ENCODE measurements at regions not wholly inside any gene's neighbourhood (a gene's known extent, or its start where the extent isn't known, plus 50 kb on each side); places are given as distances from the start of the nearest gene placed in this dataset.

GRCh38 chr15:61483599-61483998 lies 254.5 kb upstream of the RORA start (continued):
- TF ChIP-seq BCLAF1 (IDR thresholded peaks at IDR 0.05) (no peak), NR2C1 (IDR thresholded peaks at IDR 0.05) (no peak), CTCF (IDR thresholded peaks at IDR 0.05 in 2 of 3, conservative IDR thresholded peaks at IDR 0.05 in 1 of 3; ENCODE audit: control insufficient read depth in 2 of 3, extremely low read depth in 1 of 3, insufficient read depth in 1 of 3, low read depth in 3 of 3, low read length in 3 of 3) (no peak)

GRCh38 chr15:61481886-61482285 lies 252.8 kb upstream of the RORA start:
- ChIA-PET SMC1A (ENCODE audit: uncharacterized antibody, unreplicated experiment) (no interaction called here), POLR2A (no interaction called here), RAD21 (ENCODE audit: unreplicated experiment) (no interaction called here), CTCF (no interaction called here)
- H3K36me3 ChIP-seq (ENCODE audit: control insufficient read depth in 2 of 2, insufficient read depth in 2 of 2, low read length in 1 of 2), result no peaks in the 10 kb centered on the region
- no peak for TF ChIP-seq SMARCA5 (IDR thresholded peaks at IDR 0.05)
- TF ChIP-seq IRF3 (IDR thresholded peaks at IDR 0.05), result no peak
- TF ChIP-seq SPI1 (IDR thresholded peaks at IDR 0.05; ENCODE audit: borderline replicate concordance, insufficient read depth, low read depth, low read length), result no peak
- no peak for TF ChIP-seq NFXL1 (IDR thresholded peaks at IDR 0.05; ENCODE audit: borderline replicate concordance)
- no peak for TF ChIP-seq HSF1 (IDR thresholded peaks at IDR 0.05; ENCODE audit: low read depth, low read length)
- in situ Hi-C loops (cut with MboI), result no loop called here
- no peaks in the 10 kb centered on the region for H3K4me1 ChIP-seq (ENCODE audit: control insufficient read depth, insufficient read depth, low read length)
- DNase-seq (ENCODE audit: low read depth, low spot score), result no peak
- peaks cover 0 to 4% of the 10 kb centered on the region in 2 experiments; a peak in 1 of 4 replicates for H3K27me3 ChIP-seq (replicated peaks in 1 of 2; ENCODE audit: control insufficient read depth in 2 of 2, insufficient read depth in 2 of 2, low read length in 1 of 2)
- H2AFZ ChIP-seq (ENCODE audit: control insufficient read depth, low read depth, low read length), result no peak overlapping the region
- 0% methylated on average over 1 of the region's 1 CpG for WGBS (ENCODE audit: insufficient coverage, insufficient replicate concordance, low lambda C conversion rate, missing lambda C conversion rate)
- FAIRE-seq, result no peak
- H3K79me2 ChIP-seq (ENCODE audit: control insufficient read depth, insufficient read depth, low read length), result no peaks in the 10 kb centered on the region
- intact Hi-C loops (cut with micrococcal nuclease; ENCODE audit: unreplicated experiment), result no loop called here
- no peaks in the 10 kb centered on the region for H4K20me1 ChIP-seq (ENCODE audit: control insufficient read depth, insufficient read depth)
- H3K4me2 ChIP-seq (ENCODE audit: control insufficient read depth, insufficient read depth), result no peak overlapping the region
- no TSS peak for BruUV-seq (replicated peaks)
- ATAC-seq, result no peak
- H3K9ac ChIP-seq (ENCODE audit: control insufficient read depth, insufficient read depth, low read length), result no peak overlapping the region
- no peak overlapping the region for H3K4me3 ChIP-seq
- no peaks in the 10 kb centered on the region for H3K9me3 ChIP-seq (replicated peaks; ENCODE audit: control insufficient read depth, insufficient read depth, low read length)
- H3K27ac ChIP-seq (ENCODE audit: control insufficient read depth, insufficient read depth), result no peak overlapping the region
